NCI-H146 treated with DMSO at 0.1 percent for 48 hours (cell line): ENCODE measurements at regions not wholly inside any gene's neighbourhood (a gene's known extent, or its start where the extent isn't known, plus 50 kb on each side); places are given as distances from the start of the nearest gene placed in this dataset.
A peak's percentile ranks its signal among the peaks of the same experiment; 100 is the strongest.
"Not testable (repeated sequence)": the region's sequence is repeated elsewhere in the genome, so short reads cannot be mapped to it uniquely, and the experiment has no call there.

Experiments
- DNase-seq: peaks from one replicate; lab custom pipeline; 2025; ENCODE audit not compliant: unreplicated experiment; lab: John Stamatoyannopoulos, UW

DNA sequence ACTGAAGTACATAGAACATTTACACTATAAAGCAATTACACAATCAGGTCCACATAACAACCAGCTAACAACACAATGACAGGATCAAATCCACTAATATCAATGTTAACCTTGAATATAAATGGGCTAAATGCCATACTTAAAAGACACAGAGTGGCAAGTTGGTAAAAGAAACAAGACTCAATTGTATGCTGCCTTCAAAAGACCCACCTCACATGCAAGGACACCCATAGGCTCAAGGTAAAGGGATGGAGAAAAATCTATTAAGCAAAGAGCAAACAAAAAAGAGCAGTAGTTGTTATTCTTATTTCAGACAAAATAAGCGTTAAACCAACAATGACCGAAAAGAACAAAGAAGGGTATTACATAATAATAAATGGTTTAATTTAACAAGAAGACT lies 183.3 kb downstream of the PYDC2 start:
- no peak for DNase-seq

DNA sequence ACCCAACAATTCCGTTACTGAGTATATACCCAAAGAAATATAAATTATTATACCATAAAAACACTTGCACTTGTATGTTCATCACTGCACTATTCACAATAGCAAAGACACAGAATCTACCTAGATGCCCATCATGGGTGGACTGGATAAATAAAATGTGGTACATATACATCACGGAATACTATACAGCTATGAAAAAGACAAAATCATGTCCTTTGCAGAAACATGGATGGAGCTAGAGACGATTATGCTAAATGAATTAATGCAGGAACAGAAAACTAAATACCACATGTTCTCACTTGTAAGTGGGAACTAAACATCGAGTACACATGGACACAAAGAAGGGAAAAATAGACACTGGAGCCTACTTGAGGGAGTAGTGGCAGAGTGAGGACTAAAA lies 185.3 kb downstream of the PYDC2 start:
- DNase-seq, result no peak

DNA sequence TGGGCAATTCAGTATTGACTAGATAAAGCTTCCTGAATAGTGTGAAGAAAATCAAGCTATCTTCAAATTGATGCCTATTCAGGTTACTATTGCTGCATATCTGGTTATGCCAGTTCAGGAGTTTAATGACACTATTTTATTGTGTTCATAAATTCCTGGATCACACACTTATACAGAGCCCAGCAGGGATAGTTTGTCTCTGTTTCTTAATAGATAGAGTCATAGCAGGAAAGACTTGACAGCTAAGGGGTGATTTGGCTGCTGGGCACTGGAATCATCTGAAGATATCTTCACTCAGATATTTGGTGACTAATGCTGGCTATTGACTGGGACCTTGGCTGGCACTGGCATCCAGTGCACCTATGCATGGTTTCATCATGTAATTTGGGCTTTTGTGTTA lies 187.8 kb downstream of the PYDC2 start:
- no peak for DNase-seq

DNA sequence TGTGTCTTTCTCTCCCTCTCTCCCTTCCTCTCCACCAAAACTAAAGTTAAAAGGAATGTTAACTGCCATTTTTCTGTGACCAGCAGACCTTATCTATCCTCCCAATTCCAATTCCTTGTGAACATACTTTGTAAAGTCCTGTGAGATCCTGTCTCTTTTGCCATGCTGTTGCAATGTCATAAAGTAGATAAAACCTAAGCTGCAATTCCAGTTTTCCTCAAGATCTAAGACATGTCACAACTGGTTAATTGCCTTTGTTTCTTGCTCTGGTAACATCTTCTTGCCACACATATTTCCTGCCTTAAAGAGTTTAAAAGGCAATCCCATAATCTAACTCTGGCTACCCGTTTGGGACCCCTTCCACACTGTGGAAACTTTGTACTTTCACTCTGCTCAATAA lies 188.7 kb downstream of the PYDC2 start:
- no peak for DNase-seq

DNA sequence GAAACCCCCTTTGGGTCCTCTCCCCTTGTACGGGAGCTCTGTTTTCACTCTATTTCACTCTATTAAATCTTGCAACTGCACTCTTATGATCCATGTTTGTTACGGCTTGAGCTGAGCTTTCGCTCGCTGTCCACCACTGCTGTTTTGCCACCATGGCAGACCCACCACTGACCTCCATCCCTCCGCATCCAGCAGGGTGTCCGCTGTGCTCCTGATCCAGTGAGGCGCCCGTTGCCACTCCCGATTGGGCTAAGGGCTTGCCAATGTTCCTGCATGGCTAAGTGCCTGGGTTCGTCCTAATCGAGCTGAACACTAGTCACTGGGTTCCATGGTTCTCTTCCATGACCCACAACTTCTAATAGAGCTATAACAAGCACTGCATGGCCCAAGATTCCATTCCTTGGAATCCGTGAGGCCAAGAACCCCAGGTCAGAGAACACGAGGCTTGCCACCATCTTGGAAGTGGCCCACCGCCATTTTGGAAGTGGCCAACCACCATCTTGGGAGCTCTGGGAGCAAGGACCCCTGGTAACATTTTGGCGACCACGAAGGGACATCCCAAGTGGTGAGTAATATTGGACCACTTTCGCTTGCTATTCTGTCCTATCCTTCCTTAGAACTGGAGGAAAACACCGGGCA lies 197.9 kb downstream of the PYDC2 start:
- DNase-seq, result peak; percentile 88

DNA sequence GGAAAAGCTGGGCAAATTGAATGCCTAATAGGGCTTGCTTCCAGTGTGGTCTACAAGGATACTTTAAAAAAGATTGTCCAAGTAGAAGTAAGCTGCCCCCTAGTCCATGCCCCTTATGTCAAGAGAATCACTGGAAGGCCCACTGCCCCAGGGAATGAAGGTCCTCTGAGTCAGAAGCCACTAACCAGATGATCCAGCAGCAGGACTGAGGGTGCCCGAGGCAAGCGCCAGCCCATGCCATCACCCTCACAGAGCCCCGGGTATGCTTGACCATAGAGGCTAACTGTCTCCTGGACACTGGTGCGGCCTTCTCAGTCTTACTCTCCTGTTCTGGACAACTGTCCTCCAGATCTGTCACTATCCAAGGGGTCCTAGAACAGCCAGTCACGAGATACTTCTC lies 201.2 kb downstream of the PYDC2 start:
- DNase-seq, result not testable (repeated sequence)

DNA sequence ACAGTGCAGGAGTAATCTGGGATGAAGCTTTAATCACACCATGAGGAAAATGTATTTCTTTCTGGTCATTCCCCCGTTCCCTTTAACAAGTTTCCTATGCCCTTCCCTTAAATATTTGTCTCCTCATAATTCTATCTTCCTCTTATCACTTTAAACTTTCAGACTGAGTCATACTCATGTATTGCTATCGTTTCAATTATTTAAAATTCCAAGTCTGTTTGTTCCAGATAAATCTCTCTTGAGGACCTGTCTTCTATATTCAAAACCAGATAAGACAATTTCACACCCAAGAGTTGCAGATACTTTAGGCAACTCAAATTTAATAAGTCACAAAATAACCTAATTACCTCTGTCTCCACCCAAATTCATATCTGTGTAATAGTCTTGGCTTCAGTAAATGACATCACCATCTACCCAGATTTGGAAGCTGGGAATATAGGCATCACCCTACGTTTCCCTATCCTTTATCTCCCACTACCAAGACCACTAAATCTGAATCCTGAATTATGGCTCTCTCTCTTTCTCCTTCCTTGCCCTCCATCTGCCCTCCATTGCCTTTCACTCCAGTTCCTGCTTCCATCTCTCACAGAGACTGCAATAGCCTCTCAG lies 220.1 kb downstream of the PYDC2 start:
- no peak for DNase-seq

DNA sequence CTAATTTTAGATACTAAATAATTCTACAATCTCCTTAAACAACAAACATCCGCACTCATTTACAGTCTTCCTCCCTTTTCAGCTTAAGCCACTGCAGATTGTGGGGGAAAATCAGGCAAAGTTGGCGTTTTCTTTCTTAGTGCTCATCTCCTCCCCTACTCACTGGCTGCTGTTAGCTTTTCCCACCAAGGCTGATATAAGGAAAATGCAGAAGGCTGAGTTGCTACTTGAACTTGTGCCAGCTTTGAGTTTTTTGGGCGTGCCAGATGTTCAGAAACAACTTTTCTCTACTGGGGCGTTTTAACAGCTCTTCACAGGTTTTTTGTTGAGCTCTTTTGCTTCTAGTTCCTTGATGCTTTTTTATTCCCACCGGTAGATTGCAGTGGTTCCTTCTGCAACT lies 222.0 kb downstream of the PYDC2 start:
- no peak for DNase-seq

DNA sequence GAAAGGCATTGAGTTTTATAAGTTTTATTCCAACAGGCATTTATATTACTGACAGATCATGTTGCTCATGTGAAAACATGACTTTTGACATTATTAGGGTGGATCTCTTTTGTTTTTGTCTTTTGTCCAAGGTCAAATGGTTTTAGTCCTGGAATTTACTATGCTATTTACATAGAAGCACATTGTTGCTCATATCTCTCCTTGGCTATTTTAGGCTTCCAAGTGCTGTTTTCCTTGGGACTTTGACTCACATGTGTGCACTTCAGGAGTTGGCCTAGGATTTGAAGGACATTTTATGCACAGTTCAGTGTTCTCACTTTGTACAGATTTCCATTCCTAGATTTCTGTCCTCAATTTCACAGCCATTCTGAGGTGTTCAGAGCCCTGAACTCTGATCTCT lies 225.7 kb downstream of the PYDC2 start:
- no peak for DNase-seq

DNA sequence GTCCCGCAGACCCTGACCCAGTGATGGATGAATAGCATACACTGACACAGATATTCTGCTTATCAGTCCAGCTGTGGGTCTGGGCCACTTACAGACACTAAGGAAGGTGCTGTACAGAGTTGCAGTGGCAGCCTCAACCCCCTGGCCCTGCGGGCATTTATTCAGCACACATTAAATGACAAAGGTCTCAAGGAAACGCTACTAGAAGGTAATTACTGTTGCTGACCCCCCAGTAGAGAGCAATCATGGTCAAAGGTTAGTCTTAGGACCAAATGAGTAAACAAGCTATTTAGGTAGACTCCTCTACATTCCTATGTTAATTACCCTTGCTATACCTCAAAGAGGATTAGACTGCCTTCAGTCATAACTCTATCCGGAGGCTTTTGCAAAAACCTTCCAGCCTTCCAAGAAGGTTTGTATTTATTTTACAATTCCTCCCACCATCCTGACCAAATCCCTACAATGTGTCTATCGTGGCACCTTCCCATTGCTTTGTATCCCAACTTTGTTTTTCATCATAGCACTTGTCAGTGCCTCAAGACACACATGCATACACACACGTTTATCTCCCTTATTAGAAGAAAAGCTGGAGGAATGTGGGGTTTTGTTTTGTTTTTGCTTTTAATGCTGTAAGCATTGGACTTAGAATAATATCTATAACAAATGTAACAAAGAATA lies 227.9 kb downstream of the PYDC2 start:
- DNase-seq, result no peak

DNA sequence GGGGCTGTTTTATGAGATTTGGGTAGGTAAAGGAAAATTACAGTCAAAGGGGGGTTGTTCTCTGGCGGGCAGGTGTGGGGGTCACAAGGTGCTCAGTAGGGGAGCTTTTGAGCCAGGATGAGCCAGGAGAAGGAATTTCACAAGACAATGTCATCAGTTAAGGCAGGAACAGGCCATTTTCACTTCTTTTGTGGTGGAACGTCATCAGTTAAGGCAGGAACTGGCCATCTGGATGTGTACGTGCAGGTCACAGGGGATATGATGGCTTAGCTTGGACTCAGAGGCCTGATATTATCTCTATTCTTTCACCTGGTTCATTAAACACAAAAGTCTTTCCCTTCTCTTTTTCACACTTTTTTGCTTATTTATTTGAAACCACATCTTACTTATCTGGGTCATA lies 230.2 kb downstream of the PYDC2 start:
- not testable (repeated sequence) for DNase-seq

DNA sequence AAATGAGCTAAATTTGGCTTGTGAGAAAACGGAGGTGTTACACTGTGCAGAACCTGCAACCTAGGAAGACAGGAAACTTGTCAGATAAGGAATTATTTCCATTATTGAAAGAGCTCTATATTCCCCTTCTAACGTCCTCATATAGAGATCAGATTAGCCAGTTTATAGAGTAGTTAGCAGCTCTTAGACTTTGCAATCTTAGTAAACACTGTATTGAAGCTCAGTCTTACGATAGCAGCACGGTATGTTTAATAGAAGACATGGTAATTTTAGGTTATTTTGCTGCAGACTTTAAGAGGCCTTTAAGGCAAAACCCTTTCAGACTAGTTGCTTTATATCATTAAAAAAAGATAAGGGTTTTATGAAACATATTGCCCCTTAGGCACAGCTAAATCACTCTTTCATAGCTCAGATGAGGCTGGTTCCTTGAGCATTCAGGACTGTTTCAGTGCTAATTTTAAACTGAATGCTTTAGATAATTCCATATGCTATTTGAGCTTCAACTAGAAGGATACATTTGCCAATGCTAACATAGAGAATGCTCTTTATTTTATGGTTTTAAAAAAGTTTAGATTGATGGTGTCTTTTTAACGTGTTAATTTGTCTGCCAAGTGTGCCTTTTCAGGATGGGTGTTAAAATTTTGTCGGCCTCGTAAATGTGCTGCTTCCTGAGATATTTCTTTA lies 234.3 kb downstream of the PYDC2 start:
- no peak for DNase-seq

DNA sequence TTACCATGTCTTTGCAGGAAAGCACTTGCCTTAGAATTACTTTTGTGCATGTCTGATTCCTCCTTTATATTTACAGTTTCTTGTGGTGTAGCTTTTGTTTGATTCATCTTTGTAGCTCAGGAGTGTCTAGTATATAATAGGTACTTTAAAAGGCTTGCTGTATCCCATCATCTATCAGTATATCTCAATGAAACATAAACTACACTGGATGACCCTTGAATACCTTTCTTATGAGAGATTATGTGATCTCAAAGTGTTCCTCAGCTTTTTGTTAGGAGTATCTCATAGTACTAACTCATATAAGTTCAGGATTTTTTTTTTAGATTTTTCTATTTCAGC lies 234.8 kb downstream of the PYDC2 start:
- DNase-seq, result no peak

DNA sequence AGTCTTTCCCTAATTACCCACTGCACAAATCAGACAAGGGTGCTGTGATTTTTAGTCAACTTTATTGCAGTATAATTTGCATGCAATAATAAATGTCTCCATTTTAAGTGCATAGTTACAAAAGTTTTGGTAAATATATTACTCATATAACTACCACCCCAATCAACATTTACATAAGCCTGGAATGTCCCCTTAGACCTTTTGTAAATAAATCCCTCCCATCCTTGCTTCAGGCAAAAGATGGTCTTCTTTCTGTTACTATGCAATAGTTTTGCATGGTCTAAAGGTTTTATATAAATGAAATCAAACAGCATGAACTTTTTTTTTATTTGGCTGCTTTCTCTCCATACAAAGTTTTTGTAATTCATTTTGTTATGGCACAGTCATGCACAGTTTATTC lies 235.4 kb downstream of the PYDC2 start:
- DNase-seq, result no peak

DNA sequence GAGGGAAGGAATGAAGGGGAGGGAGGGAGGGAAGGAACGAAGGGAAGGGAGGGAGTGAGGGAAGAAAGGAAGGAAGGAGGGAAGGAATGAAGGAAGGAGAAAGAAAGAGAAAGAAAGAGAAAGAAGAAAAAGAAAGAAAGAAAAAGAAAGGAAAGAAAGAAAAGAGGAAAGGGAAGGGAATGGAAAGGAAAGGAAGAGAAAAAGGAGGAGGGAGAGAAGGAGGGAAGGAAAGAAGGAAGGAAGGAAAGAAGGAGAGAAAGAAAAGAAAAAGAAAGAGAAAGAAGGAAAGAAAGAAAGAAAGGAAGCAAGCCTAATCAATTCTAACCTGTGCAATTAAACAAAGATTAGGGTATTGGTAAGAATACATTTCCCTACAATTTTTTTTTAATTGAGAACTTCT lies 238.6 kb downstream of the PYDC2 start:
- no peak for DNase-seq

DNA sequence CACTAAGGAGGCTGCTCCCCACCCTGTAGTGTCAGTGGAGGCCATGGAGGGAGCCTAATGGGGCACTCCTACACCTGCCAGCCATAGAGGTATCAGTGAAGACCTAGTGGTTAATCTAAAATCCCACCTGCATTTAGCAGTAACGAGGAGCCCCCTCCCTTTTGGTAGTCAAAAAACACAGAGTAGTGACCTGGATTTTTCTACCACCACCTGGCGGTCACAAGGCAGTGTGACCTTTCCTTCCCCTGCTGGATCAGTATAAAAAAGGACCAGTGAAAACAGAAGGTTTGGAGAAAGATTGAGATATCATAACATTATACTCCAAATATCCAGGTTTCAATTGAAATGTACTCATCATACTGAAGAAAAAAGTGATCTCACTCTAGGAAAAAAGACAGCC lies 241.2 kb downstream of the PYDC2 start:
- DNase-seq, result no peak

DNA sequence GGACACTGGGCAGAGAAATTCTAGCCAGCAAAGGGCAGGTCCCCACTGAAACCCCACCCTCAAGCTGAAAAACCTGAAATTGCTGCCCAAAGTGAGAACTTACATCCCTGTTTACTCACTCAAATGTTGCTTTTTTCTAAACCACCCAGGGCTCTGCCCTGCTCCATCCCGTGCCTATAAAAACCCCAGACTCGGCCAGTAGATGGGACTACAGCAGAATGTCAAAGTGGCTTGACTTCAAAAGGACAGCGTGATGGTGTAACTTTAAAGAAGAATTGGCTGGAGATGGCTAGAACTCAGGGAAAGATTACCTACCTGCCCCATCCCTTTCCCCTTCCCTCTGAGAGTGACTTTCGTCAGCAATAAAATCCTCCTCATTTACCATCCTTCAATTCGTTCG lies 246.9 kb downstream of the PYDC2 start:
- no peak for DNase-seq

DNA sequence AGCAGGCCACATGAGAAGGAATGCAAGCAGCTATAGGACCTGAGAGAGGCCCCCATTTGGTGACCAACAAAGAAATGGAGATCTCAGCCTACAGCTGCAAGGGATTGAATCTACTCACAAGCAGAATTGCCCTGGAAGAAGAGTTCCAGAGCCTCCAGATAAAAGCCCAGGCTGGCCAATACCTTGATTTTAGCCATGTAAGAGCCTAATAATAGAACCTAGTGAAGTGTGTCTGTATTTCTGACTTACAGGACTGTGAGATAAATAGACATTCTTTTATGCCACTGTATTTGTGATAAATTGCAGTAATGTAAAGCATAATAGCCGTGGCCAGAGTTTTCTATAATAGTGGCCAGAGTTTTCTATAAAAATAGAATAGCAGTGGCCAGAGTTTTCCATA lies 254.6 kb downstream of the PYDC2 start:
- no peak for DNase-seq

DNA sequence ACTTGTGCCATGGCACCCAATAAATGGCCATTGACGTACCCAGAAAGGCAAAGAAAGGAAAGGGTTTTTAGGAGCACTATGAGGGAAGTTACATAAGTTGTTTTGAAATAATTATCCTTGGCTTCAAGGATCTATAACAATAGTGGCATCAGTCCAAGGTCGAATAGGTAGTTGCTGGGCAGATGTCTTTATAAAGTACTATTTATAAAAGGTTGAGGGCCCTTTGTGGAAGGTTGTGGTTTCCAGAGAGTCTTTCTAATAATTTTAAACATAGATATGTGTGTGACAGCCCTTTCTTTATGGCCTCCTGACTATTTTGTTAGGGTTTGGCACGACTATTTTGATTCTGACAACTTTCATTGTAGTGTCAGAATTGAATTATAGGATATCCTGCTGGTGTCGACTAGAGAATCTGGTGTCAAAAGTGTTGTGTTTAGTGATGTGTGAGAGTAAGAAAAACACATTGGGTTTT lies 260.5 kb downstream of the PYDC2 start:
- DNase-seq, result no peak

DNA sequence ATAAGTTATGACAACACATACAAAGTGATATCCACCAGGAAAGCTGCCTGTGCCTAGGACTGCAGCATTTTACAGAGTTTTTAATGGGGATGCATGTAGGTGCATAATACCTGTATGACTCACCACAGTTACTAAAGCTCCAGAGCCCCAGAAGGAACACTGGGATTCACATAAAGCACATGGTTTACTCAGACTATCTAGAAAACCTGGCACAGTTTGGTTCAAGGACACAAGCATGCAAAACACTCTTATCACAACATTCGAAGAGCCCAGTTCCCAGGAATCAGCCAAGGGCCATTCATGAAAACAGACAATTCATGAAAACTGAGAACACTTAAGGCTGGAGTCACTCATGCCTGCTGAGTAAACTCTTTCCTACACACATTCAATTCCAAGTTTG lies 261.0 kb downstream of the PYDC2 start:
- DNase-seq, result no peak

DNA sequence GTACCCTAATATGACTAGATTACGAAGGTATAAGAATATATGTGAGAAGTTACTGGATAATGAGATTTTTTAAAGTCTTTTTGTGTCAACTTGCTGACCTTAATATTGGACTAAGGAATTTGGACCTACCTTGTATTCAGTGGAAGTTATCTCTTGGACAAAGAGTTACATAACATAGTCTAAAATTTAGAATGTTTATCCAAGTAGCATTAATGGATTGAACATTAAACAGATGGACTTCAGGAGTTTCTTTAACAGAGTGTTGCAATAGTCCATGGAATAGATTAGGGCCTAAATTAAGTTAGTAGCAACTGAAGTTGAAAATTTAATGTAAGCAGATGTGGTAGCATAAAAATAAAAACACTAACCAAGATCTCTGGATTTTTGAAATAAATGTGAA lies 266.4 kb downstream of the PYDC2 start:
- DNase-seq, result no peak

DNA sequence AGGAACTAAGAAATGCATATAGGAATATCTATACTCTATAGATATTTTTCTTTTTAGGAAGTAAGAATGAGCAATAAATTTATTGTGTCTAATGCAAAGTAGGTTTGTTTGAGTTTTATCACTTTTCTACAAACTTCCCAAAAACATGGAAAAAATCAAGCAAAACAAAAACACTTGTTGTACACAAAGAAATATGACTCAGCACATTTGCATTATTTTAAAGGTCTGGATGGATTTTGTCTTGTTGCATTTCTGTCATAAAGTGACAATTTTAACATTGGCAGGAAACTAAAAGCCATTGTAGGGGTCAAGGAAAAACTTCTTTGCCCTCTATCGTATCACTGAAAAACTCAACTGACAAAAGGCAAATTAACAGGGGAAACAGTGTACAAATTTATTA lies 267.2 kb downstream of the PYDC2 start:
- DNase-seq, result no peak
